SK-N-MC (cell line): ENCODE measurements at regions not wholly inside any gene's neighbourhood (a gene's known extent, or its start where the extent isn't known, plus 50 kb on each side); places are given as distances from the start of the nearest gene placed in this dataset.
"Not testable (repeated sequence)": the region's sequence is repeated elsewhere in the genome, so short reads cannot be mapped to it uniquely, and the experiment has no call there.

Source experiments
- EZH2 ChIP-seq: fragments of 200-600 bp; sonication (generic); IDR thresholded peaks from one replicate; pipeline ENCODE4 v1.6.1; 2017; ENCODE audit warnings: antibody characterized with exemption
- FOXP2 ChIP-seq: optimal IDR thresholded peaks from 2 replicates; pipeline ENCODE3; 2011; ENCODE audit warnings: mild to moderate bottlenecking, moderate library complexity; ENCODE audit not compliant: insufficient read depth; ENCODE audit errors: extremely low read length, control extremely low read depth
- POLR2AphosphoS5 ChIP-seq: IDR thresholded peaks from 2 replicates; pipeline ENCODE4 v1.6.1; 2012; ENCODE audit warnings: mild to moderate bottlenecking, low read depth, low read length, borderline replicate concordance

DNA sequence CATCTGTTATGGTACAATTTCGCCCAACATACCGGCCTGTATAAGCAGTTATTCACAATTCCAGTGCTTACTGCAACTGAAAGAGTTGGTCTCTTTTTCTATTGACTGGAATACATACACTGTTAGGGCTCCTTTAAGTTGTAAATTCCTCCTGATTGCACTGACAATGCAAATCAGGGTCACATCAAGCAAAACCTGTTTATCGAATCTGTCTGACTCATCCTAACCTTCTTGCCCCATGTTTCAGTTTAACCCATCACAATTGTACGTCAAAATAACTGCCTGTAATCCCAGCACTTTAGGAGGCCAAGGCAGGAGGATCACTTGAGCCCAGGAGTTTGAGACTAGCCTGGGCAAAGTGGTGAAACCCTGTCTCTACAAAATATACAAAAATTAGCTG, 105.8 kb upstream of the NBPF11 start:
- TF ChIP-seq POLR2AphosphoS5, EZH2, FOXP2: not testable (repeated sequence)
